ENCODE measurements at regions not wholly inside any gene's neighbourhood (a gene's known extent, or its start where the extent isn't known, plus 50 kb on each side); places are given as distances from the start of the nearest gene placed in this dataset.

DNA sequence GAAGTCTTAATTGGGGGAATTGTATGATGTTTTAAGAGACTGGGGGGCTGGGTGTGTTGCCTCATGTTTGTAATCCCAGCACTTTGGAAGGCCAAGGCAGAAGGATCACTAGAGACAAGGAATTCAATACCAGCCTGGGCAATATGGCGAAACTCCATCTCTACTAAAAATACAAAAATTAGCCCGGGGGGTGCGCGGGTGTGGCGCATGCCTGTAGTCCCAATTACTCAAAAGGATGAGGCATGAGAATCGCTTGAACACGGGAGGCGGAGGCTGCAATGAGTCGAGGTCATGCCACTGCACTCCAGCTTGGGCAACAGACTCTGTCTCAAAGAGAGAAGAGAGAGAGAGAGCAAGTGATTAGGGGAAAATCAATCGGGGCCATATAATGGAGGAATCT lies 600.5 kb downstream of the SLC16A7 start:
- H3K27ac ChIP-seq, result no peak overlapping the region
- H3K4me1 ChIP-seq (ENCODE audit: insufficient read depth), result no peaks in the 10 kb centered on the region
- no peak for DNase-seq (ENCODE audit: low spot score)
- no peaks in the 10 kb centered on the region for H3K27me3 ChIP-seq
- H2AFZ ChIP-seq, result no peak overlapping the region
- 94% methylated on average over 10 of the region's 10 CpGs for WGBS (ENCODE audit: low lambda C conversion rate, missing lambda C conversion rate)
- no peak overlapping the region for H3K4me3 ChIP-seq
- H3K36me3 ChIP-seq (replicated peaks; ENCODE audit: insufficient read depth, low read depth), result no peaks in the 10 kb centered on the region
- H3K79me2 ChIP-seq, result no peaks in the 10 kb centered on the region
- no peaks in the 10 kb centered on the region for H3K9me3 ChIP-seq (ENCODE audit: low read depth)
- no peaks in the 10 kb centered on the region for H4K20me1 ChIP-seq (ENCODE audit: insufficient read depth, poor library complexity, severe bottlenecking)
- H3K9me2 ChIP-seq (replicated peaks; ENCODE audit: insufficient read depth), result no peaks in the 10 kb centered on the region
- H3K4me2 ChIP-seq, result no peak overlapping the region
- no peak for TF ChIP-seq EZH2phosphoT487 (IDR thresholded peaks at IDR 0.05; ENCODE audit: low read depth, severe bottlenecking, unreplicated experiment)
- TF ChIP-seq EZH2 (IDR thresholded peaks at IDR 0.05; ENCODE audit: borderline replicate concordance), result no peak
- TF ChIP-seq, protein P1, sequence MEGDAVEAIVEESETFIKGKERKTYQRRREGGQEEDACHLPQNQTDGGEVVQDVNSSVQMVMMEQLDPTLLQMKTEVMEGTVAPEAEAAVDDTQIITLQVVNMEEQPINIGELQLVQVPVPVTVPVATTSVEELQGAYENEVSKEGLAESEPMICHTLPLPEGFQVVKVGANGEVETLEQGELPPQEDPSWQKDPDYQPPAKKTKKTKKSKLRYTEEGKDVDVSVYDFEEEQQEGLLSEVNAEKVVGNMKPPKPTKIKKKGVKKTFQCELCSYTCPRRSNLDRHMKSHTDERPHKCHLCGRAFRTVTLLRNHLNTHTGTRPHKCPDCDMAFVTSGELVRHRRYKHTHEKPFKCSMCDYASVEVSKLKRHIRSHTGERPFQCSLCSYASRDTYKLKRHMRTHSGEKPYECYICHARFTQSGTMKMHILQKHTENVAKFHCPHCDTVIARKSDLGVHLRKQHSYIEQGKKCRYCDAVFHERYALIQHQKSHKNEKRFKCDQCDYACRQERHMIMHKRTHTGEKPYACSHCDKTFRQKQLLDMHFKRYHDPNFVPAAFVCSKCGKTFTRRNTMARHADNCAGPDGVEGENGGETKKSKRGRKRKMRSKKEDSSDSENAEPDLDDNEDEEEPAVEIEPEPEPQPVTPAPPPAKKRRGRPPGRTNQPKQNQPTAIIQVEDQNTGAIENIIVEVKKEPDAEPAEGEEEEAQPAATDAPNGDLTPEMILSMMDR (IDR thresholded peaks at IDR 0.05; ENCODE audit: poor library complexity), result no peak

DNA sequence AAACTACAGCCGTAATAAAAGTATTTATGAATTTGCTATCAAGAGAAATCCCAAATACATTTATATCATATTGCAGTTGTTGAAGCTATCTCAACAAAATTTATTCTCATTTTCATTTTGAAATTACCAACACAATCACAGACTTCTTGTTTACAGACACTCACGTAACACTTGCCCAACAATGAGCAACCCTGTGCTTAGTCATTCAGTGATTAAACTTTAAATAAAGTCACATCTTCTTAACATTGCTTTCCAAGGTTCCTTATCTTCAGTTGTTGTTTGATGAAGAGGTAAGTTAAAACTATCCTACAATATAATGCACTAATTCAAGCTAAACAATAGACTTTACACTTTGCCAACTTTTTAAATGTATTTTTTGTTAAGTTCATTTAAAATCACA lies 601.8 kb downstream of the SLC16A7 start:
- no peaks in the 10 kb centered on the region for H3K79me2 ChIP-seq
- no peaks in the 10 kb centered on the region for H3K36me3 ChIP-seq (replicated peaks; ENCODE audit: insufficient read depth, low read depth)
- no peaks in the 10 kb centered on the region for H3K9me2 ChIP-seq (replicated peaks; ENCODE audit: insufficient read depth)
- H3K27me3 ChIP-seq, result no peaks in the 10 kb centered on the region
- H3K27ac ChIP-seq, result no peak overlapping the region
- H4K20me1 ChIP-seq (ENCODE audit: insufficient read depth, poor library complexity, severe bottlenecking), result no peaks in the 10 kb centered on the region
- H3K9me3 ChIP-seq (ENCODE audit: low read depth), result no peaks in the 10 kb centered on the region
- H3K4me3 ChIP-seq, result no peak overlapping the region
- no peaks in the 10 kb centered on the region for H3K4me1 ChIP-seq (ENCODE audit: insufficient read depth)
- TF ChIP-seq, protein P1 (IDR thresholded peaks at IDR 0.05; ENCODE audit: poor library complexity), result no peak
- TF ChIP-seq EZH2phosphoT487 (IDR thresholded peaks at IDR 0.05; ENCODE audit: low read depth, severe bottlenecking, unreplicated experiment), result no peak
- TF ChIP-seq EZH2 (IDR thresholded peaks at IDR 0.05; ENCODE audit: borderline replicate concordance), result no peak
- DNase-seq (ENCODE audit: low spot score), result no peak
- H2AFZ ChIP-seq, result no peak overlapping the region
- WGBS (ENCODE audit: low lambda C conversion rate, missing lambda C conversion rate), result 79% methylated on average over 2 of the region's 2 CpGs
- H3K4me2 ChIP-seq, result no peak overlapping the region

DNA sequence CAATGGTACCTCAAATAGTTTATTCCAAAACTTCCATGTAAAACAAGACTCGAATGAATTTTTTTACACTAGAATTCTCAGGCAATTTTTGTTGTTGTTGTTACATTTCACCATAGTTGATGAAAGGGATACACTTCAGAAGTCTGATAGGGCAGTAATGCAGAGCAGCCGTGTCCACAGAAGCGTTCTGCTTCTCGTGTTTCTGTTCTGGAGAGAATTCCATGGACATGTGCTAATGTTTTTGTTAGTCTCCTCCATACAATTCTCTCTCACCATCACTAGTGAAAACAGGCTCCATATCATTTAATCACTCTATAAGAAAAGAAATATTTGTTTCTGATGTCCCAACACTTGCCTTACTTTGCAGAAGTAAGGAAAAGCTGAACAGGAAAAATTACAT lies 606.1 kb downstream of the SLC16A7 start:
- no peak for TF ChIP-seq EZH2 (IDR thresholded peaks at IDR 0.05; ENCODE audit: borderline replicate concordance)
- no peak for TF ChIP-seq EZH2phosphoT487 (IDR thresholded peaks at IDR 0.05; ENCODE audit: low read depth, severe bottlenecking, unreplicated experiment)
- no peaks in the 10 kb centered on the region for H3K4me1 ChIP-seq (ENCODE audit: insufficient read depth)
- H4K20me1 ChIP-seq (ENCODE audit: insufficient read depth, poor library complexity, severe bottlenecking), result no peaks in the 10 kb centered on the region
- H3K4me3 ChIP-seq, result no peak overlapping the region
- 68% methylated on average over 4 of the region's 4 CpGs for WGBS (ENCODE audit: low lambda C conversion rate, missing lambda C conversion rate)
- DNase-seq (ENCODE audit: low spot score), result no peak
- no peaks in the 10 kb centered on the region for H3K79me2 ChIP-seq
- H2AFZ ChIP-seq, result no peak overlapping the region
- H3K4me2 ChIP-seq, result no peak overlapping the region
- H3K36me3 ChIP-seq (replicated peaks; ENCODE audit: insufficient read depth, low read depth), result no peaks in the 10 kb centered on the region
- no peaks in the 10 kb centered on the region for H3K27me3 ChIP-seq
- H3K27ac ChIP-seq, result no peak overlapping the region
- H3K9me2 ChIP-seq (replicated peaks; ENCODE audit: insufficient read depth), result no peaks in the 10 kb centered on the region
- no peaks in the 10 kb centered on the region for H3K9me3 ChIP-seq (ENCODE audit: low read depth)

DNA sequence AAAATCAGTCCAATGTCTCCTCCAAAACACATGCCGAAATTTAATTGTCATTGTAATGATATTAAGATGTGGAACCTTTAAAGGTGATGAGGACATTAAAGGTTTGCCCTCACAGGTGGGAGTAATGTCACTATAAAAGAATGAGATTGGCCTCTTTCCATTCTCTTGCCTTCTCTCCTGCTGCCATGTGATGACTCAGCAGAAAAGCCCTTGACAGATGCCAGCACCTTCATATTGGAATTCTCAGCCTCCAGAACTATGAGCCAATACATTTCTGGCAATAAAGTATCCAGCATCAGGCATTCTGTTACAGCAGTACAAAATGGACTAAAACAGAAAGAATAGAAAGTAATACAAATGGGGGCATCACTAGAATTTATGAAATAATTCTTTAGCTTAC lies 609.7 kb downstream of the SLC16A7 start:
- H3K4me2 ChIP-seq, result no peak overlapping the region
- H3K4me1 ChIP-seq (ENCODE audit: insufficient read depth), result no peaks in the 10 kb centered on the region
- H3K27me3 ChIP-seq, result no peaks in the 10 kb centered on the region
- no peak overlapping the region for H3K4me3 ChIP-seq
- no peaks in the 10 kb centered on the region for H3K79me2 ChIP-seq
- no peaks in the 10 kb centered on the region for H3K9me3 ChIP-seq (ENCODE audit: low read depth)
- no peaks in the 10 kb centered on the region for H3K9me2 ChIP-seq (replicated peaks; ENCODE audit: insufficient read depth)
- H4K20me1 ChIP-seq (ENCODE audit: insufficient read depth, poor library complexity, severe bottlenecking), result no peaks in the 10 kb centered on the region
- TF ChIP-seq, protein P1 (IDR thresholded peaks at IDR 0.05; ENCODE audit: poor library complexity), result no peak
- TF ChIP-seq EZH2 (IDR thresholded peaks at IDR 0.05; ENCODE audit: borderline replicate concordance), result no peak
- no peak for TF ChIP-seq EZH2phosphoT487 (IDR thresholded peaks at IDR 0.05; ENCODE audit: low read depth, severe bottlenecking, unreplicated experiment)
- H2AFZ ChIP-seq, result no peak overlapping the region
- DNase-seq (ENCODE audit: low spot score), result peak; percentile 17
- WGBS (ENCODE audit: low lambda C conversion rate, missing lambda C conversion rate), result 85% methylated on average over 1 of the region's 1 CpG
- no peaks in the 10 kb centered on the region for H3K36me3 ChIP-seq (replicated peaks; ENCODE audit: insufficient read depth, low read depth)
- no peak overlapping the region for H3K27ac ChIP-seq

Data from hepatocyte (in vitro differentiated cells).